ENCODE measurements at regions not wholly inside any gene's neighbourhood (a gene's known extent, or its start where the extent isn't known, plus 50 kb on each side); places are given as distances from the start of the nearest gene placed in this dataset.

GRCh38 chr12:111271674-111272418 is 97.0 kb downstream of the PHETA1 start:
- no peaks in the 10 kb centered on the region for H3K36me3 ChIP-seq
- H3K9me3 ChIP-seq (replicated peaks), result no peaks in the 10 kb centered on the region
- H3K27ac ChIP-seq (replicated peaks), result no peak overlapping the region
- no peak for DNase-seq
- H3K4me3 ChIP-seq, result no peak overlapping the region
- intact Hi-C loops (cut with micrococcal nuclease), result no loop called here
- peak; percentile 33 for TF ChIP-seq CTCF (IDR thresholded peaks at IDR 0.05; ENCODE audit: borderline replicate concordance)
- H3K27me3 ChIP-seq (ENCODE audit: low read depth), result peaks cover 70% of the 10 kb centered on the region
- H3K4me1 ChIP-seq, result no peaks in the 10 kb centered on the region

- no peak for DNase-seq
- no peaks in the 10 kb centered on the region for H3K4me1 ChIP-seq
- H3K9me3 ChIP-seq (replicated peaks), result no peaks in the 10 kb centered on the region
- no peaks in the 10 kb centered on the region for H3K36me3 ChIP-seq
- no peak overlapping the region for H3K27ac ChIP-seq (replicated peaks)
- H3K27me3 ChIP-seq (ENCODE audit: low read depth), result peaks cover 60% of the 10 kb centered on the region
- TF ChIP-seq CTCF (IDR thresholded peaks at IDR 0.05; ENCODE audit: borderline replicate concordance), result no peak
- no peak overlapping the region for H3K4me3 ChIP-seq
- intact Hi-C loops (cut with micrococcal nuclease), result no loop called here
Observed at GRCh38 chr12:111270774-111271173, 98.1 kb downstream of the PHETA1 start.

GRCh38 chr12:111270239-111270638 is 98.7 kb downstream of the PHETA1 start:
- TF ChIP-seq CTCF (IDR thresholded peaks at IDR 0.05; ENCODE audit: borderline replicate concordance), result no peak
- Histone ChIP-seq H3K27ac (replicated peaks) (no peak overlapping the region), H3K36me3 (no peaks in the 10 kb centered on the region), H3K27me3 (ENCODE audit: low read depth) (peaks cover 55% of the 10 kb centered on the region), H3K9me3 (replicated peaks) (no peaks in the 10 kb centered on the region), H3K4me1 (no peaks in the 10 kb centered on the region), H3K4me3 (no peak overlapping the region)
- no peak for DNase-seq
- intact Hi-C loops (cut with micrococcal nuclease), result no loop called here

- intact Hi-C loops (cut with micrococcal nuclease), result no loop called here
- no peak for TF ChIP-seq CTCF (IDR thresholded peaks at IDR 0.05; ENCODE audit: borderline replicate concordance)
- Histone ChIP-seq H3K27ac (replicated peaks) (no peak overlapping the region), H3K9me3 (replicated peaks) (no peaks in the 10 kb centered on the region), H3K4me3 (no peak overlapping the region), H3K36me3 (no peaks in the 10 kb centered on the region), H3K4me1 (no peaks in the 10 kb centered on the region), H3K27me3 (ENCODE audit: low read depth) (peaks cover 51% of the 10 kb centered on the region)
- no peak for DNase-seq
Observed at GRCh38 chr12:111269718-111270117, 99.2 kb downstream of the PHETA1 start.

GRCh38 chr12:111268738-111269572 is 99.9 kb downstream of the PHETA1 start:
- peak; percentile 45 for TF ChIP-seq CTCF (IDR thresholded peaks at IDR 0.05; ENCODE audit: borderline replicate concordance)
- intact Hi-C loops (cut with micrococcal nuclease), result no loop called here
- Histone ChIP-seq H3K4me3 (no peak overlapping the region), H3K9me3 (replicated peaks) (no peaks in the 10 kb centered on the region), H3K36me3 (no peaks in the 10 kb centered on the region), H3K27ac (replicated peaks) (no peak overlapping the region), H3K4me1 (no peaks in the 10 kb centered on the region), H3K27me3 (ENCODE audit: low read depth) (peaks cover 46% of the 10 kb centered on the region)
- no peak for DNase-seq

Measured in left ventricle myocardium inferior (tissue), 1 donor.